GM12892 (cell line): ENCODE measurements at regions not wholly inside any gene's neighbourhood (a gene's known extent, or its start where the extent isn't known, plus 50 kb on each side); places are given as distances from the start of the nearest gene placed in this dataset.

Experiments used
- POLR2A ChIP-seq: IDR thresholded peaks from 2 replicates; pipeline ENCODE4 v1.6.1; 2011; ENCODE audit warnings: low read depth, low read length, control low read depth
- POLR2AphosphoS5 ChIP-seq: IDR thresholded peaks from 2 replicates; pipeline ENCODE4 v1.6.1; 2011; ENCODE audit warnings: low read depth, low read length, control low read depth

GRCh38 chr2:118169359-118170005, 81.2 kb downstream of the INSIG2 start:
- TF ChIP-seq POLR2A (no peak), POLR2AphosphoS5 (no peak)
